HuH-7.5 (cell line): ENCODE measurements at regions not wholly inside any gene's neighbourhood (a gene's known extent, or its start where the extent isn't known, plus 50 kb on each side); places are given as distances from the start of the nearest gene placed in this dataset.
"Not testable (repeated sequence)": the region's sequence is repeated elsewhere in the genome, so short reads cannot be mapped to it uniquely, and the experiment has no call there.

Experiments used
- DNase-seq: peaks from one replicate; pipeline ENCODE4 v3.0.0; 2011; ENCODE audit warnings: low spot score

DNA sequence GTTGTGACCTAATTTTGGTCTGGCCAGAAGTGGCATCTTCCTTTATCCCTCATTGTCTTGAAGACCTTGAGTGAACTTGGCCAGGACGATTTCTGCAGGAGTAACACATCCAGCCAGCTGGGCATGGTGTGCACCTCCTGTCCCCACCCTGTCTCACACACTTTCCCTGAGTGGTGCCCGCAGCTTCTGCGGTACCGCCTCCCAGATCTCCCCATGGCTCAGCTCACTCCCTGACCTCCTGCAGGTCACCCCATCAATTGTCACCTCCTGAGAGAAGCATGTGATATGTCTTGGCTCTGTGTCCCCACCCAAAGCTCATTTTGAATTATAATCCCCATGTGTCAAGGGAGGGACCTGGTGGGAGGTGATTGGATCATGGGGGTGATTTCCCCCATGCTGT, 50.2 kb upstream of the TP53I11 start:
- no peak for DNase-seq

GRCh38 chr11:45001466-45002165, 50.9 kb upstream of the TP53I11 start:
- no peak for DNase-seq

DNA sequence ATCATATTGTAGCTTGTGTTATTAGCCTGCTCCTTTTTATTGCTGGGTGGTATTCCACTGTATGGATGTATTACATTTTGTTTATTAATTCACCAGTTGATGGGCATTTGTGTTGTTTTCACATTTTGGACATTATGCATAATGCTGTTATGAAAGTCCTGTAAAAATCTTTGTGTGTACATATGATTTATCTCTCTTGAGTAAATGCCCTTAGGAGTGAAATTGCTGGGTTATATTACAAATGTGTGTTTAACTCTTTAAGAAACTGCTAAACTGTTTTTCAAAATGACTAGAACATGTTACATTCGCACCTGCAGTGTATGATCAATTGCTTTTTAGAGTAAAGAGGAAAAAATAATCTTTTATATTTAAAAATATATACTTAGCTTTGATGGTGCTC, 54.4 kb upstream of the TP53I11 start:
- no peak for DNase-seq

GRCh38 chr11:45007011-45007410, 56.3 kb upstream of the TP53I11 start:
- DNase-seq, result no peak

DNA sequence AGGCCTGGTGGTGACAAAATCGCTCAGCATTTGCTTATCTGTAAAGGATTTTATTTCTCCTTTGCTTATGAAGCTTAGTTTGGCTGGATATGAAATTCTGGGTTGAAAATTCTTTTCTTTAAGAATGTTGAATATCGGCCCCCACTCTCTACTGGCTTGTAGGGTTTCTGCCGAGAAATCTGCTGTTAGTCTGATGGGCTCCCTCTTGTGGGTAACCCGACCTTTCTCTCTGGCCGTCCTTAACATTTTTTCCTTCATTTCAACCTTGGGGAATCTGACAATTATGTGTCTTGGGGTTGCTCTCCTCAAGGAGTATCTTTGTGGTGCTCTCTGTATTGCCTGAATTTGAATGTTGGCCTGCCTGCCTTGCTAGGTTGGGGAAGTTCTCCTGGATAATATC, 65.3 kb upstream of the TP53I11 start:
- not testable (repeated sequence) for DNase-seq

GRCh38 chr11:45016446-45016845, 65.8 kb upstream of the TP53I11 start:
- DNase-seq, result not testable (repeated sequence)

DNA sequence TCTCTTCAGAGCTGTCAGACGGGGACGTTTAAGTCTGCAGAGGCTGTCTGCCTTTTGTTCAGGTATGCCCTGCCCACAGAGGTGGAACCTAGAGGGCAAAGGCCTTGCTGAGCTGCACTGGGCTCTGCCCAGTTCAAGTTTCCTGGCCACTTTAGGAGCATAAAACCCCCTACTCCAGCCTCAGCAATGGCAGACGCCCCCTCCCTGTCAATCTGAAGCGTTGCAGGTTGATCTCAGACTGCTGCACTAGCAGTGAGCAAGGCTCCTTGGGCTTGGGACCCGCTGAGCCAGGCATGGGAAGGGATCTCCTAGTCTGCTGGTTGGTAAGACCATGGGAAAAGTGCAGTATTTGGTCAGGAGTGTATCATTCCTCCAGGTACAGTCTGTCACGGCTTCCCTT, 66.6 kb upstream of the TP53I11 start:
- no peak for DNase-seq

GRCh38 chr11:45021001-45021400, 70.3 kb upstream of the TP53I11 start:
- no peak for DNase-seq

GRCh38 chr11:45021692-45022141, 71.0 kb upstream of the TP53I11 start:
- no peak for DNase-seq

GRCh38 chr11:45022294-45023064, 71.8 kb upstream of the TP53I11 start:
- no peak for DNase-seq

- DNase-seq, result no peak
Observed at GRCh38 chr11:45023065-45023365, 72.3 kb upstream of the TP53I11 start.

GRCh38 chr11:45024316-45024715, 73.6 kb upstream of the TP53I11 start:
- DNase-seq, result no peak

DNA sequence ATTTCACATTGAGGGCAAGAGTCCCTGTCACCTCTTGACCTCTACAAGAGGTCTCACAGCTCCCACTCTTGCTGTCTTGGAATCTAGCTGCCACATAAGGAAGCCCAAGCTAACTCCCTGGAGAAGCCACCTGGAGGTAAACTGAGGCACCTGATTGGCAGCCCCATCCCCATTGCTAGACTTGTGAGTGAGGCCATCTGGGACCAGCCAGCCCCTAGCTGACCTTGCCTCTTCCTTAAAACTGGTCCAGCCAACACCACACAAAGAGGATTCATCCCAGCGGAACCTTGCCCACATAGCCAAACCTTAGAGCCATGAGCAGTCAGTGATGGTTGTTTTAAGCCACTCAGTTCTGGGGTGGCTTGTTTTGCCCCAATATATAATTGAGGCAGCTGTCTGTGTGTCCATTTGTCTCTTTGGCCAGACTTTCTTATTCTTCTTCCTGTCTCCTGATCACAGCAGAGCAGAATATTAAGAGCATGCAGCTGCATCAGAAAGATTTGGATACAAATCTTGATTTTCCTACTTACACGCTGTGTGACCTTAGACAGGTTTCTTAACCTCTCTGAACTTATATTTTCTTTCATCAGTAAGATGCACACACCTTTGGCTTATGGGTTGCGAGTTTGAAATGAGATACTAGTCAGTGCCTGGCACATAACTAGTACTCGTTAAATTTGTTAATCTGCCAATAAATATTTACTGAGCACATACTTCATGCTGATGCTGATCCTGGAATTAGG, 74.3 kb upstream of the TP53I11 start:
- no peak for DNase-seq

GRCh38 chr11:45025716-45026492, 75.2 kb upstream of the TP53I11 start:
- no peak for DNase-seq

DNA sequence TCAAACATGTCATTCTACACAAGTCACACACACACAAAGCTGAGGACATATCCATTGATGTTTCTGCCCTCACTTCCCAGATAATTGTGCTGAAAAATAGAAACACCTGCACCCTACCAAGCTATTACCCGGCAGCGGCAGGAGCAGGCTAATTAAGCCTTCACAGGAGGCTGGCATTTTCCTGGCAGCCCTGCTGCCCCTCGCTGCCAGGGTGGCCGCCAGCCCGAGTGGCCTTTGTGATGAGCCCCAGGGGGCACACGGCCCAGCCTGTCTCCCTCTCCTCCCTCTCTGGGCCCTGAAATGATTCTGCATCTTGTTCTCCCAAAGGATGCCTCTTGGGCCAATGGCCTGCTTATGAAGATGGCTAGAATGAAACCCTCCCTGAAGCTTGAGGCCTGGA, 76.2 kb upstream of the TP53I11 start:
- DNase-seq, result no peak

DNA sequence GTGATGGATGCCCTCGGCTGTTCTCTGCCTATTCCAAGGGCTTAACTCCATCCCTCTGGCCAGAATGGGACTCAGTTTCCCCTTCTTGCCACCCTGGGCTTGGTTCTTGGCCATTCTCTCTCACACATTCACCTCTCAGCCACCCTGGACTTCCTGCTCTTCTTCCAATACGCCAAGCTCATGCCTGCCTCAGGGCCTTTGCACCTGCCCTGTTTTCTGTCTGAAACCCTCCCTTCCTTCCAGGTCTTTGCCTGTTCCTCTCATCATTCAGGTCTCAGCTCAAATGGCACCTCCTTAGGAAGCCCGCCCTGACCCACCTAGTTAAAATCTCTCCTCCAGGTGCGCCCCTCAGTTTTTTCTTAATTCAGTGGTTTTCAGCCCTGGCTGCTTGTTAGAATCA, 76.6 kb upstream of the TP53I11 start:
- no peak for DNase-seq

- DNase-seq, result no peak
Observed at GRCh38 chr11:45028911-45029682, 78.4 kb upstream of the TP53I11 start.

GRCh38 chr11:45030778-45031177, 80.1 kb upstream of the TP53I11 start:
- DNase-seq, result no peak

GRCh38 chr11:45031912-45032519, 81.3 kb upstream of the TP53I11 start:
- no peak for DNase-seq

DNA sequence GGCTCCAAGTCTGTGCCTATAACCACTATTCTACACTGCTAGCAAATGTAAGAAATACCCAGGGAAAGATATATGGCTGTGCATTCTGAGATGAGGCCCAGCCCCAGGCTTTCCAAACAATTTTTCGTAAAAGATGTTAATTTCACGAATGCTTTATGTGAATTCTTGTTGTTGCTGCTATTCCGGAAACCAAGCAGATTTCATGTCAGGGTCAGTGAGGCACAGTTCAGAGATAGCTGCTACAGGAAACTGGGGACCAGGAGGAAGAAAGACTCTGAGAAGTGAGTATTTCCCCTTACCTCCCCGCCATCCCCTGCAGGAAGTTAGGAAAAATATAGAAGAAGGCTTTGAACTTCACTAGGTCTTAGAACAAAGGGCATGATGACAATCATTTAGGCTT, 84.7 kb upstream of the TP53I11 start:
- no peak for DNase-seq

DNA sequence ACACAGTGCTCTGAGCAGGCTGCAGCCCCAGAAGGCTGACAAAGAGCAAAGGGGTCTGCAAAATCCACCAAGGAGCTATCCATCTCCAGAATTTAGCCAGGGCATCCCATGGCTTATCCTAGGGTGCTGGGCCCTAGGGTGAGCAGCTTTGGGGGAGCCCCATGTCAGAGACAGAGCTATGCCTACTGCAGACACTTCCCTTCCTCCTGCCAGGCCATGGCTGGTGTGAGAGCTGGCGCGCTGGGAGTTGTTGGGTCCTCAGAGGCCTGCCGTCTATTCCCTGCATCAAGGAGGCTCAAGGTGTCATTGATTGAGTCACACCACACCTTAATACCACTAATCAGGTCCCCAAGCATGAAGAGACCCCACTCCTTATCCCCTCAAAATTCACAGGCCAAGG, 85.3 kb upstream of the TP53I11 start:
- no peak for DNase-seq
